ENCODE measurements at regions not wholly inside any gene's neighbourhood (a gene's known extent, or its start where the extent isn't known, plus 50 kb on each side); places are given as distances from the start of the nearest gene placed in this dataset.

DNA sequence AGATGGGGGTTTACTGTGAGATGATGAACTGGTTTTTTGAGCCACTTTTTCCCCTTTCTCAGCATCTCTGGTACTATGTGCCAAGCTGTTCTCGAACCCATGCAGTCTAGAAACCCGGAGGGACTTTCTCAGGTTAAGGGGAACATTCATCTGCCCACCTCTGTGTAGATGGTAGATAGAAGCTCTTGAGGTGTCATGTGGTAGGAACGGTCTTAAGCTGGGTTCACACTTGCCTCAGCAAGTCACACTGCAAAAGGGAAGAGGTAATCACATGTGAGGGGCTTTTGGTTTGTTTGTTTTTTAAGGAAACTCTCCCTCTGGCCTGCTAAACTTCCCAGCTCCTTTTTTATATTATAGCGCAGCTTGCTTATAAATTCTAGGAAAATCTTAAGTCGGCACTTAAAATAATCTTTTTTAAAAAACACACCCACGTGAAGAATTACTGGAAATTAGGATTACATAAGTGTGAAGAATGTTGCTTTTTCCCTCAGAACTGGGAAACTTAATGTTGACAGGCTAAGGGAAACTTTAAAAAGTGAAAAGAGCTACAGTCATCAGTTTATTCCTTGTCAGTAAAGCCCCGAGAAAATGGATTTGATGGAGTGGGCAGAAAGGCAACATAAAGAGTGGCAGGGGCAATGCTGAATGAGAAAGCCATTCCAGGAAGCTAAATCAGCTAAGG lies 430.3 kb downstream of the ARHGEF28 start:
- H3K4me3 ChIP-seq (ENCODE audit: control insufficient read depth, low read depth, low read length), result no peak overlapping the region
- TF ChIP-seq, protein P1, sequence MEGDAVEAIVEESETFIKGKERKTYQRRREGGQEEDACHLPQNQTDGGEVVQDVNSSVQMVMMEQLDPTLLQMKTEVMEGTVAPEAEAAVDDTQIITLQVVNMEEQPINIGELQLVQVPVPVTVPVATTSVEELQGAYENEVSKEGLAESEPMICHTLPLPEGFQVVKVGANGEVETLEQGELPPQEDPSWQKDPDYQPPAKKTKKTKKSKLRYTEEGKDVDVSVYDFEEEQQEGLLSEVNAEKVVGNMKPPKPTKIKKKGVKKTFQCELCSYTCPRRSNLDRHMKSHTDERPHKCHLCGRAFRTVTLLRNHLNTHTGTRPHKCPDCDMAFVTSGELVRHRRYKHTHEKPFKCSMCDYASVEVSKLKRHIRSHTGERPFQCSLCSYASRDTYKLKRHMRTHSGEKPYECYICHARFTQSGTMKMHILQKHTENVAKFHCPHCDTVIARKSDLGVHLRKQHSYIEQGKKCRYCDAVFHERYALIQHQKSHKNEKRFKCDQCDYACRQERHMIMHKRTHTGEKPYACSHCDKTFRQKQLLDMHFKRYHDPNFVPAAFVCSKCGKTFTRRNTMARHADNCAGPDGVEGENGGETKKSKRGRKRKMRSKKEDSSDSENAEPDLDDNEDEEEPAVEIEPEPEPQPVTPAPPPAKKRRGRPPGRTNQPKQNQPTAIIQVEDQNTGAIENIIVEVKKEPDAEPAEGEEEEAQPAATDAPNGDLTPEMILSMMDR (IDR thresholded peaks at IDR 0.05; ENCODE audit: control insufficient read depth, insufficient read depth, low read depth, low read length, missing control alignments), result no peak
- DNase-seq (ENCODE audit: low read depth), result no peak

DNA sequence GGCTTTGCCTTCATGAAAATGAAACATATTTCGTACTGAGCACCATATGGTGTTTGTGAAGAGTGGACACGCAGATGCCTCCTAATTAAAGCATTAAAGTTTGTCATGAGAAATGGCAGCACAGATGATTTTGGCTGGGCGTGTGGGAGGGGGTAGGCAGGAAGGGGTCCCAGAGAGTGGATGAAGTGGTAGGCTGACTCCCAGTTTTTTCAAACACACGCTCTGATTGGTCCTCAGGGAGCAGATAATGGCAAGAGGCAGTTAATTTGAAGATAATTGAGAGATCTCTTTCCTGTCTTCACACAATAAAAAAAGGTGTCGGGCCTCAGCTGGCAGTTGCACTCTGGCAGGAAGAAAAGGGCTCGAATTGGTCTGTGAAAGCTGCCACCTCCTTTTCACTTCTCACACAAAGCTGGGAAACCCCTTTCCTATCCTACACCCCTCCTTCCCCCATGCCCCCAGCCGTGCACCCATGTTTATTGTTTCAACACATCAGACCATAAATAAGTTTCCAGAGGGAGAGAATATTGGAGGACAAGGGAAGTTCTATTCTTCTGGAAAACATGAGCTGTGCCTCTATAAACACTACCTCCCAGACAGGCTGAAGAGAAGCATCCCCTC lies 429.6 kb downstream of the ARHGEF28 start:
- no peak overlapping the region for H3K4me3 ChIP-seq (ENCODE audit: control insufficient read depth, low read depth, low read length)
- no peak for DNase-seq (ENCODE audit: low read depth)
- TF ChIP-seq, protein P1 (IDR thresholded peaks at IDR 0.05; ENCODE audit: control insufficient read depth, insufficient read depth, low read depth, low read length, missing control alignments), result no peak

DNA sequence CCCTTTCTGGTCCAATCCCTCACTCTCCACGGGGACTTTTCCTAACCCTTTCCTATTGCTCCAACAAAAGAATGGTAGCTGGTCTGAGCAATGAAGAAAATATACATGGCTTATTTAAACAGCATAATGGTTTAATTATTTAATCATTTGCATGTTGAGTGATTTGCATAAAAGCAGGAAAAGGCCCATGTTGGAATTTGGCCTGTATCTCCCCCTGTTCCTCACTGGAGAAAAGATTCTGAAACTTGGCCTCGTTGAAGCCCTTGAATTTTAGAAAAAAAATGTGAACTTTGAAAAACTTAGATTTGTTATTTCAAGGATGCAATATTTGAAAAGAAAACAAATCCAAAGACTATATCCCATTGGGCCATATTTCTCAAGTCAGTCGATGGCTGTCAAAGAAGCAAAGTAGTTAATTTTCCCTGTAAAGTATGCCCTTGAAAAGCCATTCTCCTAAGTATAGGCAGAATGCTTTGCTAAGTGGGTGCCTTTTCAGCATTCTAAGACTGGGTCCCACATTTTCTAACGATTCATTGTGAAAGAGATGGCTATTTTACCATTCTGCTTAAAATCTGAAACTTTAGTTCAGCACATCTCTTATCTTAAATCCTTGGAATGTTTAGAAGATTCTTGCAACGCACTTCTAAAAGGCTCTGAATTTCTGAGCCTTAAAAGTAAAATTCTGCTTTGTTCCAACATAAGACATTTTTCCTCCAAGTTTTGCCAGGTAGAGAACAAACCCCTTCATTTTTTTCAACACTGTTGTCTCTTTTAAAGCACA lies 428.8 kb downstream of the ARHGEF28 start:
- no peak overlapping the region for H3K4me3 ChIP-seq (ENCODE audit: control insufficient read depth, low read depth, low read length)
- no peak for DNase-seq (ENCODE audit: low read depth)
- TF ChIP-seq, protein P1 (IDR thresholded peaks at IDR 0.05; ENCODE audit: control insufficient read depth, insufficient read depth, low read depth, low read length, missing control alignments), result no peak

DNA sequence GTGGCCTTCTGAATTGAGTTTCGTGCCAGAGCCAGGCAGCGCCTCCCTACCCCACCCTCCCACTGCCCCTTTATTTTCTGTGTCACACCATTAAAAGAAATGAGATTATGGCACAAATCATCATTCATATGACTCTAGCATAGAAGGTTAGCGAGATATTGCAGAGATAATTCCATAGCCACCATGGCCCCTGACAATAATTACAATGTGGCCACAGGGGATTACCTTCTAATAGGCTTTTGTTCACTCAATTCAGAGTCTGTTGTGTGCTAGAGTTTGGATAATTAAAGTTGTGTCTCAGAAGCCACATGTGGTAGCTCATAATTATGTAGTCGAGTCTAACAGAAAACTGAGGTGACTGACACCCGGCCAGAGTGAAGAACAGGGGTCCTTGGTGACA lies 428.1 kb downstream of the ARHGEF28 start:
- DNase-seq (ENCODE audit: low read depth), result no peak
- TF ChIP-seq, protein P1 (IDR thresholded peaks at IDR 0.05; ENCODE audit: control insufficient read depth, insufficient read depth, low read depth, low read length, missing control alignments), result no peak
- no peak overlapping the region for H3K4me3 ChIP-seq (ENCODE audit: control insufficient read depth, low read depth, low read length)

DNA sequence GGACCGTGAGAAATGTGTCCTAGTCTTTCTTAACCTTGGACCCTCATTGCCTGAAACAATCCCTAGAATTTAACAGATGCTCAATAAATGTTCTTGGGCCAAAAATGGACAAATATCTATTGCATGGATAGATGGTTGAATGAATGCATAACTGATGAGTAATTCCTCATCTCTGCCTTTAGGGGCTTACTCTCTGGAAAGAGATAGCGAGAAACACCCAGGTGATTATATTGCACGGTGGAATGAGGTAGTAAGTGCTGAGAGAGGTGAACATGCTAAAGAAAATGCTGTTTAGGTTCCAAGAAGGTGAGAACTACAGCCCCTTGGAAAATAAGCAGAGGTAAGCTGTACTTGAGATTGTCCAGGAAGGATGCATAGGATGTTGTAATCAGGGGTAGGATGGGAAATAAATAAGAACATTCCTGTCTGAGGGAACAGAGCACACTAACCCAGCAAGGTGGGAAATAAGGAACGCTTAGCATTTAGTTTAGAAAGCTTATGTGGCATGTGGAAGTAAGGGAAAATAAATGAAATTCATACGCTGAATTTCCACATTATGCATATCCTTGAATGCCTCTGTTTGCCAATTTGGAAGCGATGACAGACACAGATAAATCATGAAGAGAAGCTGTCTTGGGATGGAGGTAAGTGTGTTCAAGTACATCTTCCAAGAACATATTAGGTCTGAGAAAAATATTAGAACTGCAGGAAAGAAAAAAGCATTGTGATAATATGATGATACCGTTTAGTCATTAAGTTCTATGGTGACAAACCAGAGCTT lies 426.6 kb downstream of the ARHGEF28 start:
- DNase-seq (ENCODE audit: low read depth), result no peak
- H3K4me3 ChIP-seq (ENCODE audit: control insufficient read depth, low read depth, low read length), result no peak overlapping the region

More for the DNA sequence above, 426.6 kb downstream of the ARHGEF28 start:
- TF ChIP-seq, protein P1 (IDR thresholded peaks at IDR 0.05; ENCODE audit: control insufficient read depth, insufficient read depth, low read depth, low read length, missing control alignments), result no peak
